Keratinocyte (primary cell): ENCODE measurements at regions not wholly inside any gene's neighbourhood (a gene's known extent, or its start where the extent isn't known, plus 50 kb on each side); places are given as distances from the start of the nearest gene placed in this dataset.

ENCODE experiments used
- DNase-seq: peaks from one replicate; pipeline ENCODE4 v3.0.0-alpha.2; 2011; ENCODE audit warnings: low read depth, missing footprints, low spot score
- FAIRE-seq: peaks from 2 replicates; lab custom pipeline; 2011; peaks lifted over from hg19 to GRCh38; lab: Jason Lieb, UNC
- H2AFZ ChIP-seq: 2 replicates; pipeline ENCODE4 v1.6.0; 2012; ENCODE audit warnings: low read length, control low read depth, inconsistent platforms; ENCODE audit not compliant: control insufficient read depth
- H3K27ac ChIP-seq: 2 replicates; pipeline ENCODE4 v1.5.1; 2011; ENCODE audit warnings: low read length; ENCODE audit not compliant: control insufficient read depth, insufficient read depth
- H3K27me3 ChIP-seq: 3 replicates; pipeline ENCODE4 v1.6.0; 2011; ENCODE audit warnings: low read length; ENCODE audit not compliant: control insufficient read depth, insufficient read depth; ENCODE audit errors: extremely low read depth
- H3K36me3 ChIP-seq, 2 experiments: 2 replicates in 1 of 2; 3 replicates in 1 of 2; pipeline ENCODE4 v1.5.1; 2011; ENCODE audit warnings: low read length in 2 of 2, mild to moderate bottlenecking in 1 of 2; ENCODE audit not compliant: control insufficient read depth in 2 of 2, insufficient read depth in 2 of 2; ENCODE audit errors: extremely low read depth in 1 of 2
- H3K4me1 ChIP-seq: 3 replicates; pipeline ENCODE4 v1.5.1; 2011; ENCODE audit warnings: low read length; ENCODE audit not compliant: control insufficient read depth, insufficient read depth; ENCODE audit errors: extremely low read depth
- H3K4me2 ChIP-seq: 3 replicates; pipeline ENCODE4 v1.6.0; 2011; ENCODE audit warnings: low read depth, low read length; ENCODE audit not compliant: control insufficient read depth, insufficient read depth; ENCODE audit errors: extremely low read depth
- H3K4me3 ChIP-seq, 3 experiments: fragments of 200-600 bp in 1 of 3; sonication (generic) in 1 of 3; 2 replicates in 2 of 3; 3 replicates in 1 of 3; pipeline ENCODE4 v1.5.1; 2011 to 2016; ENCODE audit warnings: low read length in 3 of 3, mild to moderate bottlenecking in 3 of 3, control low read depth in 2 of 3, inconsistent platforms in 1 of 3, low read depth in 1 of 3, mixed read lengths in 1 of 3, mixed run types in 1 of 3, moderate library complexity in 1 of 3; ENCODE audit not compliant: control insufficient read depth in 2 of 3, insufficient read depth in 2 of 3; ENCODE audit errors: extremely low read depth in 1 of 3
- H3K79me2 ChIP-seq: 2 replicates; pipeline ENCODE4 v1.6.0; 2012; ENCODE audit warnings: low read length; ENCODE audit not compliant: control insufficient read depth, insufficient read depth
- H3K9ac ChIP-seq: 3 replicates; pipeline ENCODE4 v1.6.0; 2011; ENCODE audit warnings: low read length; ENCODE audit not compliant: control insufficient read depth, insufficient read depth; ENCODE audit errors: extremely low read depth
- H3K9me1 ChIP-seq: 3 replicates; pipeline ENCODE4 v1.6.0; 2011; ENCODE audit warnings: low read length; ENCODE audit not compliant: control insufficient read depth, insufficient read depth; ENCODE audit errors: extremely low read depth
- H3K9me3 ChIP-seq: 2 replicates; pipeline ENCODE4 v1.5.1; 2012; ENCODE audit warnings: low read depth, low read length; ENCODE audit not compliant: control insufficient read depth
- H4K20me1 ChIP-seq: 3 replicates; pipeline ENCODE4 v1.6.0; 2011; ENCODE audit warnings: low read length; ENCODE audit not compliant: control insufficient read depth, insufficient read depth; ENCODE audit errors: extremely low read depth
- CTCF ChIP-seq, 3 experiments: IDR thresholded peaks in 1 of 3; conservative IDR thresholded peaks in 1 of 3; optimal IDR thresholded peaks in 1 of 3; 2 replicates in 2 of 3; 3 replicates in 1 of 3; pipeline versions ENCODE3 to v1.5.1; 2011; ENCODE audit warnings: low read length in 3 of 3, mild to moderate bottlenecking in 3 of 3, moderate library complexity in 2 of 3, control low read depth in 1 of 3, inconsistent platforms in 1 of 3; ENCODE audit not compliant: insufficient read depth in 2 of 3; ENCODE audit errors: extremely low read depth in 1 of 3
- EZH2 ChIP-seq: IDR thresholded peaks from one replicate; pipeline ENCODE4 v1.6.1; 2012; ENCODE audit warnings: inconsistent platforms, mild to moderate bottlenecking, low read length, moderate library complexity
- dilution Hi-C: fragments of 300-500 bp; cut with MboI; formaldehyde crosslinking; loops from one replicate; pipeline ENCODE4 v1.7.0; 2020; ENCODE audit warnings: low sequenced_read_pairs; ENCODE audit not compliant: extremely low pct_ligation_motif_present

GRCh38 chrX:20654596-20655106, 387.9 kb upstream of the RPS6KA3 start:
- H3K4me1 ChIP-seq, result no peaks in the 10 kb centered on the region
- no peaks in the 10 kb centered on the region for H3K27me3 ChIP-seq
- H3K9me1 ChIP-seq, result no peaks in the 10 kb centered on the region
- H4K20me1 ChIP-seq, result no peaks in the 10 kb centered on the region
- H3K9me3 ChIP-seq, result no peaks in the 10 kb centered on the region
- no peak overlapping the region for H3K27ac ChIP-seq
- no peak for FAIRE-seq
- no peaks in the 10 kb centered on the region for H3K36me3 ChIP-seq
- no peak for DNase-seq
- H3K4me2 ChIP-seq, result no peak overlapping the region
- H3K79me2 ChIP-seq, result no peaks in the 10 kb centered on the region
- H3K9ac ChIP-seq, result no peak overlapping the region
- TF ChIP-seq CTCF (optimal IDR thresholded peaks at IDR 0.05 in 1 of 3, IDR thresholded peaks at IDR 0.05 in 1 of 3, conservative IDR thresholded peaks at IDR 0.05 in 1 of 3; ENCODE audit: extremely low read depth in 1 of 3, insufficient read depth in 2 of 3, low read length in 3 of 3), result no peak
- TF ChIP-seq EZH2, result no peak
- dilution Hi-C loops, result no loop called here
- H3K4me3 ChIP-seq, result no peak overlapping the region
- no peak overlapping the region for H2AFZ ChIP-seq

- H4K20me1 ChIP-seq, result no peaks in the 10 kb centered on the region
- H3K4me1 ChIP-seq, result no peaks in the 10 kb centered on the region
- no peaks in the 10 kb centered on the region for H3K79me2 ChIP-seq
- TF ChIP-seq CTCF (optimal IDR thresholded peaks at IDR 0.05 in 1 of 3, IDR thresholded peaks at IDR 0.05 in 1 of 3, conservative IDR thresholded peaks at IDR 0.05 in 1 of 3; ENCODE audit: extremely low read depth in 1 of 3, insufficient read depth in 2 of 3, low read length in 3 of 3) (no peak), EZH2 (no peak)
- no peak overlapping the region for H3K27ac ChIP-seq
- H3K4me2 ChIP-seq, result no peak overlapping the region
- DNase-seq (no peak), FAIRE-seq (no peak)
- H3K4me3 ChIP-seq, result no peak overlapping the region
- no peaks in the 10 kb centered on the region for H3K27me3 ChIP-seq
- H2AFZ ChIP-seq, result no peak overlapping the region
- H3K9me3 ChIP-seq, result no peaks in the 10 kb centered on the region
- no peak overlapping the region for H3K9ac ChIP-seq
- dilution Hi-C loops, result no loop called here
- H3K9me1 ChIP-seq, result no peaks in the 10 kb centered on the region
- H3K36me3 ChIP-seq, result no peaks in the 10 kb centered on the region
These were observed 386.4 kb upstream of the RPS6KA3 start for GRCh38 chrX:20653070-20653469.
